ENCODE measurements at regions not wholly inside any gene's neighbourhood (a gene's known extent, or its start where the extent isn't known, plus 50 kb on each side); places are given as distances from the start of the nearest gene placed in this dataset.

DNA sequence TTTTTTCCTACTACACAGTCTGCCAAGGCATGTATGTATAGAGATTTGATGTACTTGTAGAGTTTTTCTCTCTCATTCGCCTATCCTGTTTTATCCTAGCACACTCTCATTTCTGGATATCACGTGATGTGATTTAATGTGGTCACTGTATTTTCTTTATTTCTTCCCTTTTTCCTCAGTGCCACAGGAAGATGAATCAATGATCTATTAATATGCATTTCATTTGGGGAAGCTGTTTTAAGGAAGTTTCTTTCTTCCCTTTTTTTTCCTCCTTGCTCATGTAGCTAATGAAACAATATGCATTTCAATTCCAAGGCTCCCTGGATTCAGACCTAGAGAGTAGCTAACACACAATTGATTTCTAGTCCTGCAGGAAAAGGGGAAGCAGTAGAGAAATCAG lies 506.3 kb upstream of the WWC1 start:
- Histone ChIP-seq H3K4me1 (no peaks in the 10 kb centered on the region), H3K4me3 (no peak overlapping the region), H3K27me3 (no peaks in the 10 kb centered on the region), H3K27ac (no peak overlapping the region), H3K9me3 (no peaks in the 10 kb centered on the region), H3K36me3 (no peaks in the 10 kb centered on the region)
- DNase-seq: no peak
- 68 to 83% methylated on average over 2 of the region's 2 CpGs for WGBS, 2 donors
- no peak for TF ChIP-seq CTCF (IDR thresholded peaks at IDR 0.05)
- intact Hi-C loops (cut with DNase I): no loop called here
- no peak for FAIRE-seq
- peak in 2 of 4 donors; percentile 39 to 46 for ATAC-seq

DNA sequence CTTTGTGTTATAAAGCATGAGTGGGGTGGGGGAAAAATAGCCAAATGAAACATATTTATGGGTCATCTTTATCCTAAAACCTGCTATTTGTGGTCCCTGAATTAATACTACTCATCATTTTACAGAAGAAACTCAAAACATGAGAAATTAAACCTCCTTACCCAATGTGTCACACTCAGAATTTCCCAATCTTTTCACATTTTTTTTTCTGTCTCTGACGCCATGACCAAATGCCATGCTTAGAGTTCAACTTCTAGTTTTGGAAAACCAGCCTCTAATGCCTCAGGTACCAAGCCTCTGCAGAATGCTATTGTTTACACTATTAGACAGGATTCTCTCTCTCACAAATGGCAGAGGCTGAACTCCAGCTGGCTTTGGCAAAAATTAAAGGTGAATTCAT lies 505.5 kb upstream of the WWC1 start:
- no peaks in the 10 kb centered on the region for H3K9me3 ChIP-seq
- 73 to 82% methylated on average over 1 of the region's 1 CpG for WGBS, 2 donors
- TF ChIP-seq CTCF (IDR thresholded peaks at IDR 0.05): no peak
- no peak overlapping the region for H3K4me3 ChIP-seq
- no peaks in the 10 kb centered on the region for H3K4me1 ChIP-seq
- ATAC-seq: no peak
- DNase-seq: no peak
- intact Hi-C loops (cut with DNase I): no loop called here
- no peak overlapping the region for H3K27ac ChIP-seq
- no peaks in the 10 kb centered on the region for H3K27me3 ChIP-seq
- H3K36me3 ChIP-seq: no peaks in the 10 kb centered on the region
- FAIRE-seq: no peak

DNA sequence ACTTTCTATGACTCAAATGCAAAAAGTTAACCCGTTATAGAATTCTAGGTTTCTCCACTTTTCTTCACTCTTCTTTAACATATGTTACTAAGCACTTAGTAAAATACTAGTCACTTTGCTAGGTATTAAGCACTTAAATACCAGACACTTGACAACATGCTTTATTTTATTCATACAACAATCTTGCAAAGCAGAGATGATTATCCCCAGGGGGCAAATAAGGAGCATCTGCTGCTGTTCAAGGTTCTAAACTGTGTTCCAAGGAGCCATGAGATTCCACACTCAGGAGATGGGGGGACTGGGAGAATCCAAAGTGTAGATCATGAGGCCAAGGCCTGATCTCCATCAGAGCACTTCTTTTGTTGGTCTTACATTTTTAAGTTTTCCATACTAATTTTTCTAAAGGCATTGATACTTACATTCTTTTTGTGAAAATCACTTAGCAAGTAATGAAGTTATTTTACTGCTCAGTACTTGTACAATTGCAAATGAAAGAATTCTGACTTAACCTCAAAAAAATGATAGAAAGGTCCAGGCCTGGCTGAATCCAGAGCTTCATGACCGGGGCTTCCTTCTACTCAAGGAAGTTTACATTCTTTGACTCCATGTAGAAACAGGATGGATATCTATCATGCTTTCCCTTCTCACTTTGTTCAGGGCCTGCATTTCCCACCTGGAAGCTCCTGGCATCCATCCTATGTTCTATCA lies 504.4 kb upstream of the WWC1 start:
- no peak for TF ChIP-seq CTCF (IDR thresholded peaks at IDR 0.05)
- WGBS, 2 donors: 69 to 86% methylated on average over 2 of the region's 2 CpGs
- no peaks in the 10 kb centered on the region for H3K4me1 ChIP-seq
- no peaks in the 10 kb centered on the region for H3K9me3 ChIP-seq
- H3K27ac ChIP-seq: no peak overlapping the region
- no peak for DNase-seq
- ATAC-seq: no peak
- no peaks in the 10 kb centered on the region for H3K27me3 ChIP-seq
- FAIRE-seq: no peak
- H3K4me3 ChIP-seq: no peak overlapping the region
- no peaks in the 10 kb centered on the region for H3K36me3 ChIP-seq
- intact Hi-C loops (cut with DNase I): no loop called here

DNA sequence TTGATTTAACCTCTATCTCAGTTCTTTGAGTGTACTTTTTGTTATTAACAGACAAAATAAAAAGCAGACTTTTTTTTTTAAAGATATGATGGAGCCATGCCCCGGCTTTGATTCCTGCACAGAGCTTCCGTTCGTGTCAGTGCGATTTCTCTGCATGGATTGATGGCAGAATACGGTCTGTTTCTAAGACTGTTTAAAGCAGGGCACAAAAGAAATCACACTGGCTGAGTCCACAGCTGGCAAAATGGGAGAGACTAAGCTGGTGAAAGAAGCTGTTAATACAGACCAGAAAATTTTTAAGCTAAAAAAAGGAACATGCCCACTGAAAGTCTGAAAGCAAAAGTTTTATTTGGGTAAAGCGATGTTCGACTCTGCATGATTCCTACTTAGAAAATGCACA lies 501.4 kb upstream of the WWC1 start:
- FAIRE-seq: no peak
- Histone ChIP-seq H3K4me1 (peaks cover 10 to 15% (median 11%) of the 10 kb centered on the region in 3 donors), H3K9me3 (no peaks in the 10 kb centered on the region), H3K27ac (no peak overlapping the region), H3K36me3 (no peaks in the 10 kb centered on the region), H3K27me3 (no peaks in the 10 kb centered on the region), H3K4me3 (no peak overlapping the region)
- WGBS, 2 donors: 86% methylated on average over 7 of the region's 7 CpGs
- no peak for ATAC-seq
- intact Hi-C loops (cut with DNase I): no loop called here
- TF ChIP-seq CTCF (IDR thresholded peaks at IDR 0.05): no peak
- no peak for DNase-seq

GRCh38 chr5:167790462-167791260 lies 500.8 kb upstream of the WWC1 start:
- DNase-seq: no peak
- no peak for FAIRE-seq
- Histone ChIP-seq H3K36me3 (no peaks in the 10 kb centered on the region), H3K9me3 (no peaks in the 10 kb centered on the region), H3K4me1 (peaks cover 10 to 17% (median 13%) of the 10 kb centered on the region in 3 donors), H3K4me3 (no peak overlapping the region), H3K27me3 (no peaks in the 10 kb centered on the region), H3K27ac (no peak overlapping the region)
- ATAC-seq: no peak
- no peak for TF ChIP-seq CTCF (IDR thresholded peaks at IDR 0.05)
- intact Hi-C loops (cut with DNase I): no loop called here
- 73 to 86% methylated on average over 8 of the region's 8 CpGs for WGBS, 2 donors

Measured in pancreas (tissue), 10 donors.